Erythroblast (primary cell): ENCODE measurements at regions not wholly inside any gene's neighbourhood (a gene's known extent, or its start where the extent isn't known, plus 50 kb on each side); places are given as distances from the start of the nearest gene placed in this dataset.

Source experiments
- GATA1 ChIP-seq: IDR thresholded peaks from 2 replicates; pipeline ENCODE4 v1.6.1; 2011; ENCODE audit warnings: low read depth, mild to moderate bottlenecking, control low read depth, low read length, moderate library complexity
- POLR2A ChIP-seq: IDR thresholded peaks from 2 replicates; pipeline ENCODE4 v1.6.1; 2011; ENCODE audit warnings: mild to moderate bottlenecking, low read length

DNA sequence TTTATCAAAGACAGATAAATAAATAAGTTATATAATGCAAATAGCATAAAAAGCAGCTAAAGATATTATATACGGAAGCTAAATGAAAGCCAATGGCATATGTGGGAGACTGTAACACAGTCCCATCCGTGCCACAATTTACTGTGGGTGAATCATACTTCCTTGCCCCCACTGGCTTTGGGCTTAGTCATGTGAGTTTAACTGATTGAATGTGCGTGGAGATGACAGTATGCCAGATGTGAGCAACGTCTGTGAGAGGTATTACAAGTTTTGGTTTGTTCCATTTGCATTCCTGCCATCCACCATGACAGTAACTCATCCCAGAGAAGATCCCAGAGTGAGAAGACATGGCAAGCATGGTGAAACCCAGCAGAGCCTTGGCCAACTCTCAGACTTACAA is 340.0 kb downstream of the SUCLA2 start:
- no peak for TF ChIP-seq POLR2A
- TF ChIP-seq GATA1 = no peak
